IMR-90 (cell line): ENCODE measurements at regions not wholly inside any gene's neighbourhood (a gene's known extent, or its start where the extent isn't known, plus 50 kb on each side); places are given as distances from the start of the nearest gene placed in this dataset.

Experiments
- ATAC-seq: fragments of 200-7000 bp; cut with Tn5 transposase; 2 replicates; pipeline ENCODE4 v1.9.1; 2020; ENCODE audit warnings: low read depth, mild to moderate bottlenecking, moderate library complexity
- BruUV-seq: library from RNA; stranded (reverse); fragments of 400-500 nt; replicated peaks from 2 replicates; lab custom pipeline; 2021; lab: Mats Ljungman, UMichigan
- CTCF ChIA-PET: fragments of 300-600 bp; formaldehyde crosslinking; extraction: SDS; loops from one replicate; lab custom pipeline; 2021; ENCODE audit warnings: antibody characterized with exemption; lab: Yijun Ruan, JAX
- POLR2A ChIA-PET: fragments of 300-600 bp; sonication (Branson Sonifier 250); formaldehyde crosslinking; loops from one replicate; lab custom pipeline; 2022; ENCODE audit warnings: antibody characterized with exemption; ENCODE audit not compliant: unreplicated experiment; lab: Charles Lee
- DNase-seq: peaks from one replicate; pipeline ENCODE4 v3.0.0; 2013
- H2AFZ ChIP-seq: replicated peaks from 2 replicates; pipeline ENCODE3; 2013; ENCODE audit warnings: low read length, mild to moderate bottlenecking; ENCODE audit not compliant: poor library complexity
- H2AK5ac ChIP-seq: 2 replicates; pipeline ENCODE4 v1.6.1; 2013; ENCODE audit warnings: low read depth, low read length, inconsistent platforms
- H2AK9ac ChIP-seq: replicated peaks from 2 replicates; pipeline ENCODE3; 2013; ENCODE audit warnings: mild to moderate bottlenecking, low read depth, low read length, moderate library complexity; ENCODE audit not compliant: poor library complexity
- H2BK120ac ChIP-seq: 2 replicates; pipeline ENCODE4 v1.6.1; 2013; ENCODE audit warnings: low read depth, low read length, inconsistent platforms
- H2BK15ac ChIP-seq: 3 replicates; pipeline ENCODE4 v1.6.1; 2013; ENCODE audit warnings: low read depth, low read length, inconsistent platforms
- H2BK20ac ChIP-seq: 2 replicates; pipeline ENCODE4 v1.6.1; 2013; ENCODE audit warnings: low read depth, mild to moderate bottlenecking, inconsistent platforms, low read length, moderate library complexity
- H2BK5ac ChIP-seq: 2 replicates; pipeline ENCODE4 v1.6.1; 2013; ENCODE audit warnings: mild to moderate bottlenecking, low read depth, low read length, inconsistent platforms; ENCODE audit not compliant: poor library complexity, severe bottlenecking
- H3K14ac ChIP-seq: replicated peaks from 2 replicates; pipeline ENCODE4 v1.6.1; 2013; ENCODE audit warnings: low read depth, low read length, inconsistent platforms
- H3K18ac ChIP-seq: 2 replicates; pipeline ENCODE4 v1.6.1; 2013; ENCODE audit warnings: low read depth, low read length, control low read depth
- H3K23ac ChIP-seq: 2 replicates; pipeline ENCODE4 v1.6.1; 2013; ENCODE audit warnings: low read depth, low read length, inconsistent platforms
- H3K27ac ChIP-seq: 2 replicates; pipeline ENCODE4 v1.5.1; 2013; ENCODE audit warnings: mild to moderate bottlenecking, control low read depth, low read length; ENCODE audit not compliant: insufficient read depth
- H3K27me3 ChIP-seq: 2 replicates; pipeline ENCODE4 v1.6.1; 2013; ENCODE audit warnings: low read length; ENCODE audit not compliant: control insufficient read depth, insufficient read depth
- H3K36me3 ChIP-seq: 2 replicates; pipeline ENCODE4 v1.6.1; 2013; ENCODE audit warnings: low read length, mixed read lengths; ENCODE audit not compliant: control insufficient read depth, insufficient read depth
- H3K4ac ChIP-seq: 2 replicates; pipeline ENCODE4 v1.6.1; 2013; ENCODE audit warnings: low read depth, low read length, inconsistent platforms
- H3K4me1 ChIP-seq: 2 replicates; pipeline ENCODE4 v1.6.1; 2013; ENCODE audit warnings: low read length, mixed read lengths; ENCODE audit not compliant: control insufficient read depth, insufficient read depth
- H3K4me2 ChIP-seq: 2 replicates; pipeline ENCODE4 v1.6.1; 2013; ENCODE audit warnings: low read depth, mild to moderate bottlenecking, control low read depth, low read length, moderate library complexity
- H3K4me3 ChIP-seq: 2 replicates; pipeline ENCODE4 v1.5.1; 2013; ENCODE audit warnings: low read depth, mild to moderate bottlenecking, control low read depth, low read length, moderate library complexity; ENCODE audit not compliant: insufficient read depth
- H3K56ac ChIP-seq: 2 replicates; pipeline ENCODE4 v1.6.1; 2013; ENCODE audit warnings: low read length, inconsistent platforms; ENCODE audit not compliant: insufficient read depth; ENCODE audit errors: extremely low read depth
- H3K79me1 ChIP-seq, 2 experiments: 2 replicates each; pipeline ENCODE4 v1.6.1; 2013; ENCODE audit warnings: low read length in 2 of 2, inconsistent platforms in 1 of 2, low read depth in 1 of 2
- H3K9ac ChIP-seq: 2 replicates; pipeline ENCODE4 v1.6.1; 2013; ENCODE audit warnings: low read depth, low read length, control low read depth
- H3K9me1 ChIP-seq: 2 replicates; pipeline ENCODE4 v1.6.1; 2013; ENCODE audit warnings: low read length, inconsistent platforms; ENCODE audit not compliant: insufficient read depth
- H3K9me3 ChIP-seq: 2 replicates; pipeline ENCODE4 v1.6.1; 2013; ENCODE audit warnings: low read length; ENCODE audit not compliant: control insufficient read depth, insufficient read depth
- H4K20me1 ChIP-seq: 2 replicates; pipeline ENCODE4 v1.6.1; 2013; ENCODE audit warnings: low read length, inconsistent platforms; ENCODE audit not compliant: insufficient read depth
- H4K5ac ChIP-seq: 2 replicates; pipeline ENCODE4 v1.6.1; 2013; ENCODE audit warnings: mild to moderate bottlenecking, low read depth, low read length, control low read depth
- H4K8ac ChIP-seq, 2 experiments: 2 replicates each; pipeline ENCODE4 v1.6.1; 2013; ENCODE audit warnings: low read depth in 2 of 2, low read length in 2 of 2, control low read depth in 1 of 2, inconsistent platforms in 1 of 2
- H4K91ac ChIP-seq: 2 replicates; pipeline ENCODE4 v1.6.1; 2013; ENCODE audit warnings: low read depth, low read length, inconsistent platforms; ENCODE audit not compliant: insufficient read depth
- BHLHE40 ChIP-seq: fragments of 150-350 bp; IDR thresholded peaks from 2 replicates; pipeline ENCODE4 v1.6.1; 2016; ENCODE audit warnings: mild to moderate bottlenecking, low read depth, low read length
- CEBPB ChIP-seq: IDR thresholded peaks from 2 replicates; pipeline ENCODE4 v1.6.1; 2012; ENCODE audit warnings: low read depth, low read length, improper control_type of control experiment
- CHD1 ChIP-seq: IDR thresholded peaks from 2 replicates; pipeline ENCODE4 v1.6.1; 2012; ENCODE audit warnings: low read depth, low read length, improper control_type of control experiment
- CTCF ChIP-seq: conservative IDR thresholded peaks from 2 replicates; pipeline ENCODE4 v1.5.1; 2012; ENCODE audit warnings: mild to moderate bottlenecking, low read depth, low read length, improper control_type of control experiment
- FOS ChIP-seq: fragments of 150-350 bp; IDR thresholded peaks from 2 replicates; pipeline ENCODE4 v1.6.1; 2016; ENCODE audit warnings: low read depth, low read length
- MAFK ChIP-seq: IDR thresholded peaks from 2 replicates; pipeline ENCODE4 v1.6.1; 2012; ENCODE audit warnings: low read depth, low read length, improper control_type of control experiment
- MAZ ChIP-seq: IDR thresholded peaks from 2 replicates; pipeline ENCODE4 v1.6.1; 2012; ENCODE audit warnings: low read depth, mild to moderate bottlenecking, low read length, improper control_type of control experiment, moderate library complexity, borderline replicate concordance
- MXI1 ChIP-seq: IDR thresholded peaks from 2 replicates; pipeline ENCODE4 v1.6.1; 2012; ENCODE audit warnings: low read depth, mild to moderate bottlenecking, low read length, moderate library complexity, borderline replicate concordance
- NFE2L2 ChIP-seq: fragments of 150-350 bp; IDR thresholded peaks from 2 replicates; pipeline ENCODE4 v1.6.1; 2016; ENCODE audit warnings: low read depth, mild to moderate bottlenecking, low read length
- POLR2A ChIP-seq: IDR thresholded peaks from 2 replicates; pipeline ENCODE4 v1.6.1; 2012; ENCODE audit warnings: mild to moderate bottlenecking, low read depth, low read length
- RAD21 ChIP-seq: IDR thresholded peaks from 2 replicates; pipeline ENCODE4 v1.6.1; 2012; ENCODE audit warnings: low read length, improper control_type of control experiment
- RCOR1 ChIP-seq: IDR thresholded peaks from 2 replicates; pipeline ENCODE4 v1.6.1; 2012; ENCODE audit warnings: mild to moderate bottlenecking, low read length, improper control_type of control experiment; ENCODE audit not compliant: insufficient replicate concordance
- SMC3 ChIP-seq: fragments of 150-350 bp; IDR thresholded peaks from 2 replicates; pipeline ENCODE4 v1.6.1; 2016; ENCODE audit warnings: low read depth, mild to moderate bottlenecking, antibody characterized with exemption, low read length, moderate library complexity
- USF2 ChIP-seq: fragments of 150-350 bp; IDR thresholded peaks from 2 replicates; pipeline ENCODE4 v1.6.1; 2017; ENCODE audit warnings: mild to moderate bottlenecking, antibody characterized with exemption, low read length, low read depth
- WGBS, 2 experiments: methylation state at CpG; one replicate each; pipeline versions ENCODE4 v1.1.5 to v1.1.7; 2013; ENCODE audit warnings: missing lambda C conversion rate in 2 of 2; ENCODE audit not compliant: insufficient read length in 1 of 2; ENCODE audit errors: extremely low coverage in 2 of 2; 5-methylcytosine and 5-hydroxymethylcytosine counted together
- dilution Hi-C: fragments of 300-500 bp; cut with HindIII; formaldehyde crosslinking; loops from one replicate; pipeline ENCODE4 v1.14.3; 2018; ENCODE audit warnings: low sequenced_read_pairs; ENCODE audit not compliant: unreplicated experiment
- in situ Hi-C: fragments of 300-500 bp; cut with MboI; formaldehyde crosslinking; loops from 3 replicates; pipeline ENCODE4 v1.14.3; 2019; ENCODE audit warnings: low sequenced_read_pairs, inconsistent platforms, mixed read lengths
- intact Hi-C: fragments of 100-400 bp; cut with micrococcal nuclease; formaldehyde crosslinking; loops from 2 replicates; pipeline ENCODE4 v1.10.0; 2022
- TF ChIP-seq, protein P1 (sequence below): fragments of 150-350 bp; IDR thresholded peaks from 2 replicates; pipeline ENCODE4 v1.6.1; 2016; ENCODE audit warnings: low read depth, mild to moderate bottlenecking, low read length, moderate library complexity, borderline replicate concordance

GRCh38 chr1:192951691-192952460 is 107.3 kb downstream of the UCHL5 start:
- Histone ChIP-seq H2BK120ac (no peak overlapping the region), H4K5ac (no peak overlapping the region), H3K4me2 (peak overlapping the region; percentile 32; the same call in 1 of the 2 replicates), H2BK5ac (no peak overlapping the region), H2AK9ac (no peak overlapping the region), H2AK5ac (no peak overlapping the region), H2AFZ (no peak overlapping the region), H4K8ac (no peak overlapping the region), H3K4me3 (no peak overlapping the region), H2BK20ac (no peak overlapping the region), H3K36me3 (no peaks in the 10 kb centered on the region), H3K9ac (no peak overlapping the region), H3K23ac (no peak overlapping the region), H3K4me1 (peaks cover 3% of the 10 kb centered on the region; the same call in 1 of the 2 replicates), H3K79me1 (no peaks in the 10 kb centered on the region), H3K4ac (no peak overlapping the region), H4K91ac (no peak overlapping the region), H3K56ac (no peak overlapping the region), H3K9me3 (no peaks in the 10 kb centered on the region), H3K27me3 (no peaks in the 10 kb centered on the region), H2BK15ac (no peak overlapping the region), H4K20me1 (no peaks in the 10 kb centered on the region), H3K14ac (no peak overlapping the region), H3K18ac (no peak overlapping the region), H3K9me1 (no peaks in the 10 kb centered on the region; the same call in 1 of the 2 replicates), H3K27ac (no peak overlapping the region)
- WGBS, 2 experiments, result no CpG with 5 or more reads among the region's 6 CpGs
- peak; percentile 97 for ATAC-seq
- BruUV-seq, result no TSS peak
- ChIA-PET CTCF (no interaction called here), POLR2A (no interaction called here)
- dilution Hi-C loops (no loop called here), intact Hi-C loops (loop anchor here (5.0 kb wide), 1 partner anchor 50 kb away; no protein-coding TSS in a partner anchor), in situ Hi-C loops (no loop called here)
- peak; percentile 97 for DNase-seq
- 0 out of 2 replicates have a peak, but pooled peaks have one; percentile 31 for TF ChIP-seq MAFK
- TF ChIP-seq CEBPB, result peak; percentile 85
- peak; percentile 27 for TF ChIP-seq RCOR1
- no peak for TF ChIP-seq CHD1
- TF ChIP-seq POLR2A, result no peak
- TF ChIP-seq SMC3, result no peak
- no peak for TF ChIP-seq CTCF
- TF ChIP-seq, protein P1, sequence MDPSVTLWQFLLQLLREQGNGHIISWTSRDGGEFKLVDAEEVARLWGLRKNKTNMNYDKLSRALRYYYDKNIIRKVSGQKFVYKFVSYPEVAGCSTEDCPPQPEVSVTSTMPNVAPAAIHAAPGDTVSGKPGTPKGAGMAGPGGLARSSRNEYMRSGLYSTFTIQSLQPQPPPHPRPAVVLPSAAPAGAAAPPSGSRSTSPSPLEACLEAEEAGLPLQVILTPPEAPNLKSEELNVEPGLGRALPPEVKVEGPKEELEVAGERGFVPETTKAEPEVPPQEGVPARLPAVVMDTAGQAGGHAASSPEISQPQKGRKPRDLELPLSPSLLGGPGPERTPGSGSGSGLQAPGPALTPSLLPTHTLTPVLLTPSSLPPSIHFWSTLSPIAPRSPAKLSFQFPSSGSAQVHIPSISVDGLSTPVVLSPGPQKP, result no peak
- no peak for TF ChIP-seq USF2
- TF ChIP-seq MAZ, result no peak
- TF ChIP-seq FOS, result peak; percentile 80
- no peak for TF ChIP-seq RAD21
- TF ChIP-seq NFE2L2, result peak; percentile 82
- 0 out of 2 replicates have a peak, but pooled peaks have one; percentile 7 for TF ChIP-seq BHLHE40
- TF ChIP-seq MXI1, result no peak
